Neural cell (in vitro differentiated cells): ENCODE measurements at regions not wholly inside any gene's neighbourhood (a gene's known extent, or its start where the extent isn't known, plus 50 kb on each side); places are given as distances from the start of the nearest gene placed in this dataset.

Source experiments
- H2AFZ ChIP-seq: fragments of 200-600, 300-800 bp; sonication (generic), shearing (Covaris generic); 2 replicates; pipeline ENCODE4 v1.6.0; 2014; ENCODE audit warnings: low read depth, mild to moderate bottlenecking, antibody characterized with exemption, low read length, moderate library complexity
- H3F3A ChIP-seq: fragments of 200-600 bp; shearing (Covaris generic); 2 replicates; pipeline ENCODE4 v1.6.1; 2016; ENCODE audit warnings: mild to moderate bottlenecking, moderate library complexity, mixed read lengths, antibody characterized with exemption, low read length; ENCODE audit not compliant: insufficient read depth, poor library complexity, severe bottlenecking
- H3K27ac ChIP-seq: fragments of 200-600, 300-800 bp; sonication (generic), shearing (Covaris generic); 2 replicates; pipeline ENCODE4 v1.5.1; 2014; ENCODE audit warnings: mild to moderate bottlenecking, low read length, moderate library complexity
- H3K27me3 ChIP-seq: fragments of 300-800, 200-600 bp; sonication (generic), shearing (Covaris generic); 2 replicates; pipeline ENCODE4 v1.6.0; 2014; ENCODE audit warnings: mild to moderate bottlenecking, low read depth, low read length, moderate library complexity; ENCODE audit not compliant: insufficient read depth
- H3K36me3 ChIP-seq: fragments of 300-800, 200-600 bp; sonication (generic), shearing (Covaris generic); 2 replicates; pipeline ENCODE4 v1.5.1; 2014; ENCODE audit warnings: mild to moderate bottlenecking, antibody characterized with exemption, low read length, moderate library complexity; ENCODE audit not compliant: insufficient read depth
- H3K4me2 ChIP-seq: fragments of 300-800, 200-600 bp; sonication (generic), shearing (Covaris generic); 2 replicates; pipeline ENCODE4 v1.6.0; 2014; ENCODE audit warnings: mild to moderate bottlenecking, low read length
- H3K4me3 ChIP-seq: fragments of 300-800, 200-600 bp; sonication (generic), shearing (Covaris generic); 2 replicates; pipeline ENCODE4 v1.5.1; 2014; ENCODE audit warnings: mild to moderate bottlenecking, low read length, moderate library complexity
- H3K79me2 ChIP-seq: fragments of 200-600 bp; shearing (Covaris generic); replicated peaks from 2 replicates; pipeline ENCODE4 v1.6.0; 2014; ENCODE audit warnings: mild to moderate bottlenecking, low read length, moderate library complexity; ENCODE audit not compliant: insufficient read depth
- H3K9ac ChIP-seq: fragments of 300-800, 200-600 bp; sonication (generic), shearing (Covaris generic); 2 replicates; pipeline ENCODE4 v1.6.1; 2016; ENCODE audit warnings: mild to moderate bottlenecking, low read length, mixed read lengths
- H3K9me2 ChIP-seq: fragments of 200-600 bp; shearing (Covaris generic); 2 replicates; pipeline ENCODE4 v1.6.1; 2016; ENCODE audit warnings: mild to moderate bottlenecking, low read length, mixed read lengths; ENCODE audit not compliant: insufficient read depth
- H3K9me3 ChIP-seq: fragments of 200-600, 300-800 bp; sonication (generic), shearing (Covaris generic); 2 replicates; pipeline ENCODE4 v1.6.1; 2016; ENCODE audit warnings: mild to moderate bottlenecking, mixed run types, low read length, moderate library complexity, mixed read lengths
- H4K20me1 ChIP-seq: fragments of 200-600 bp; shearing (Covaris generic); 2 replicates; pipeline ENCODE4 v1.6.1; 2016; ENCODE audit warnings: mild to moderate bottlenecking, mixed run types; ENCODE audit not compliant: insufficient read depth
- CTCF ChIP-seq: fragments of 450-650 bp; IDR thresholded peaks from 2 replicates; pipeline ENCODE4 v1.5.1; 2014; ENCODE audit warnings: antibody characterized with exemption, mild to moderate bottlenecking, moderate library complexity; ENCODE audit not compliant: poor library complexity, severe bottlenecking
- EP300 ChIP-seq: fragments of 450-650 bp; conservative IDR thresholded peaks from 2 replicates; pipeline ENCODE4 v1.6.1; 2014; ENCODE audit warnings: antibody characterized with exemption, mild to moderate bottlenecking, moderate library complexity; ENCODE audit not compliant: poor library complexity, severe bottlenecking
- EZH2 ChIP-seq: fragments of 200-600, 300-800 bp; shearing (Covaris generic), sonication (generic); IDR thresholded peaks from 2 replicates; pipeline ENCODE4 v1.6.1; 2014; ENCODE audit warnings: antibody characterized with exemption, low read length, borderline replicate concordance, mild to moderate bottlenecking; ENCODE audit not compliant: insufficient read depth, poor library complexity, severe bottlenecking
- MXI1 ChIP-seq: fragments of 450-650 bp; conservative IDR thresholded peaks from 2 replicates; pipeline ENCODE4 v1.6.1; 2014; ENCODE audit warnings: antibody characterized with exemption, mild to moderate bottlenecking; ENCODE audit not compliant: poor library complexity, severe bottlenecking
- POLR2AphosphoS5 ChIP-seq: IDR thresholded peaks from 2 replicates; pipeline ENCODE4 v1.6.1; 2012
- RAD21 ChIP-seq: fragments of 450-650 bp; conservative IDR thresholded peaks from 2 replicates; pipeline ENCODE4 v1.6.1; 2014; ENCODE audit warnings: antibody characterized with exemption, mild to moderate bottlenecking, moderate library complexity
- REST ChIP-seq: IDR thresholded peaks from 2 replicates; pipeline ENCODE4 v1.6.1; 2012; ENCODE audit warnings: borderline replicate concordance
- SMC3 ChIP-seq: fragments of 450-650 bp; conservative IDR thresholded peaks from 2 replicates; pipeline ENCODE4 v1.6.1; 2014; ENCODE audit warnings: antibody characterized with exemption, mild to moderate bottlenecking, moderate library complexity; ENCODE audit not compliant: poor library complexity
- TAF1 ChIP-seq: IDR thresholded peaks from 2 replicates; pipeline ENCODE4 v1.6.1; 2012; ENCODE audit warnings: low read depth

- no peaks in the 10 kb centered on the region for H3F3A ChIP-seq
- no peaks in the 10 kb centered on the region for H4K20me1 ChIP-seq
- no peak overlapping the region for H3K27ac ChIP-seq
- H3K4me3 ChIP-seq = no peak overlapping the region
- H3K27me3 ChIP-seq = no peaks in the 10 kb centered on the region
- H3K79me2 ChIP-seq = no peaks in the 10 kb centered on the region
- H3K9ac ChIP-seq = no peak overlapping the region
- H2AFZ ChIP-seq = no peak overlapping the region
- no peak overlapping the region for H3K4me2 ChIP-seq
- H3K9me3 ChIP-seq = no peaks in the 10 kb centered on the region
- no peaks in the 10 kb centered on the region for H3K36me3 ChIP-seq
- no peak for TF ChIP-seq MXI1
- no peak for TF ChIP-seq RAD21
- no peak for TF ChIP-seq EP300
- TF ChIP-seq TAF1 = no peak
- no peak for TF ChIP-seq REST
- no peak for TF ChIP-seq EZH2
- no peak for TF ChIP-seq POLR2AphosphoS5
- H3K9me2 ChIP-seq = no peaks in the 10 kb centered on the region
These were observed 557.8 kb upstream of the SALL1 start for GRCh38 chr16:51708861-51709260.

- no peaks in the 10 kb centered on the region for H4K20me1 ChIP-seq
- H3K79me2 ChIP-seq = no peaks in the 10 kb centered on the region
- H3K9me3 ChIP-seq = no peaks in the 10 kb centered on the region
- H3K9ac ChIP-seq = no peak overlapping the region
- H3K27me3 ChIP-seq = no peaks in the 10 kb centered on the region
- H3K4me3 ChIP-seq = no peak overlapping the region
- H3K4me2 ChIP-seq = no peak overlapping the region
- no peaks in the 10 kb centered on the region for H3K36me3 ChIP-seq
- TF ChIP-seq RAD21 = no peak
- TF ChIP-seq EZH2 = no peak
- no peak for TF ChIP-seq POLR2AphosphoS5
- no peak for TF ChIP-seq TAF1
- no peak for TF ChIP-seq REST
- no peak for TF ChIP-seq CTCF
- TF ChIP-seq MXI1 = no peak
- no peak for TF ChIP-seq SMC3
- no peak for TF ChIP-seq EP300
- no peak overlapping the region for H2AFZ ChIP-seq
- no peaks in the 10 kb centered on the region for H3K9me2 ChIP-seq
- no peak overlapping the region for H3K27ac ChIP-seq
- no peaks in the 10 kb centered on the region for H3F3A ChIP-seq
These were observed 556.6 kb upstream of the SALL1 start for GRCh38 chr16:51707666-51708065.
